ENCODE measurements at regions not wholly inside any gene's neighbourhood (a gene's known extent, or its start where the extent isn't known, plus 50 kb on each side); places are given as distances from the start of the nearest gene placed in this dataset.

- no peak overlapping the region for H3K27ac ChIP-seq
- no peak for TF ChIP-seq CTCF (conservative IDR thresholded peaks at IDR 0.05)
These were observed 642.0 kb downstream of the XPNPEP1 start for GRCh38 chr10:109281347-109281746.

GRCh38 chr10:109280837-109281236, 642.5 kb downstream of the XPNPEP1 start:
- no peak for TF ChIP-seq CTCF (conservative IDR thresholded peaks at IDR 0.05)
- no peak overlapping the region for H3K27ac ChIP-seq

- no peak overlapping the region for H3K27ac ChIP-seq
- no peak for TF ChIP-seq CTCF (conservative IDR thresholded peaks at IDR 0.05)
These were observed 645.9 kb downstream of the XPNPEP1 start for GRCh38 chr10:109277456-109277855.

- TF ChIP-seq CTCF (conservative IDR thresholded peaks at IDR 0.05) = no peak
- H3K27ac ChIP-seq = no peak overlapping the region
These were observed 647.4 kb downstream of the XPNPEP1 start for GRCh38 chr10:109275960-109276359.

DNA sequence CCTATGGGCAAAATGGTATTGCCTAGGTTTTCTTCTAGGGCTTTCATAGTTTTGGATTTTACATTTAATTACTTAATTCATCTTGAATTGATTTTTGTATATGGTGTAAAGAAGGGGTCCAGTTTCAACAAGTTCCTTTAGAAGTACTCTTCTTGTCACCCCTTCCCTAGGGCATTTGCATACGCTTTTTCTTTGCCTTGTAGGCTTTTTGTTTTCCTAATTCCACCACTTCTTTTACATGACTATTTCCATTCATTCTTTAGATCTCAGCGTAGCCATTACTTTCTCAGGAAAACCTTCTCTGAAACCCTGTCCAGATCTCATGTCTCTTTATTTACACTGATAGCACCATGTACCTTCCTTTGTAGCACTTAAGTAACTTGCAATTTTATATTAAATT, 648.6 kb downstream of the XPNPEP1 start:
- H3K27ac ChIP-seq = no peak overlapping the region
- TF ChIP-seq CTCF (conservative IDR thresholded peaks at IDR 0.05) = no peak

DNA sequence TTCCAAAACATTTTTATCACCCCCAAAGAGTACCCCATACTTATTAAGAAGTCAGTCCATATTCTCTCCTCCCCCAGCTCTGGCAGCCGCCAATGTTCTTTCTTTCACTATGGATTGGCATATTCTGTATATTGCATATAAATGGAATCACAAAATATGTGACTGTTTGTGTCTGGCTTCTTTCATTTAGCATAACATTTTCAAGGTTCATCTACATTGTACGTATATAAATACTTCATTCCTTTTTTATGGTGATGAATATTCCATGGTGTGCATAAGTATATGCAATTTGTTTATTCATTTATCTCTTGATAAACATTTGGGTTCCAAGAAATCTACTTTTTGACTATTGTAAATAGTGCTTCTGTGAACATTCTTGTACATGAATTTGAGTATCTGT, 653.1 kb downstream of the XPNPEP1 start:
- TF ChIP-seq CTCF (conservative IDR thresholded peaks at IDR 0.05) = no peak

GRCh38 chr10:109264004-109264403, 659.3 kb downstream of the XPNPEP1 start:
- no peak for TF ChIP-seq CTCF (conservative IDR thresholded peaks at IDR 0.05)
- H3K27ac ChIP-seq = no peak overlapping the region

More for the DNA sequence above, 653.1 kb downstream of the XPNPEP1 start:
- H3K27ac ChIP-seq = no peak overlapping the region

GRCh38 chr10:109261231-109261630, 662.1 kb downstream of the XPNPEP1 start:
- TF ChIP-seq CTCF (conservative IDR thresholded peaks at IDR 0.05) = no peak
- no peak overlapping the region for H3K27ac ChIP-seq

Measured in VCaP (cell line).